IMR-90 (cell line): ENCODE measurements at regions not wholly inside any gene's neighbourhood (a gene's known extent, or its start where the extent isn't known, plus 50 kb on each side); places are given as distances from the start of the nearest gene placed in this dataset.

Experiments used
- ATAC-seq: fragments of 200-7000 bp; cut with Tn5 transposase; 2 replicates; pipeline ENCODE4 v1.9.1; 2020; ENCODE audit warnings: low read depth, mild to moderate bottlenecking, moderate library complexity
- BruUV-seq: library from RNA; stranded (reverse); fragments of 400-500 nt; replicated peaks from 2 replicates; lab custom pipeline; 2021; lab: Mats Ljungman, UMichigan
- CTCF ChIA-PET: fragments of 300-600 bp; formaldehyde crosslinking; extraction: SDS; loops from one replicate; lab custom pipeline; 2021; ENCODE audit warnings: antibody characterized with exemption; lab: Yijun Ruan, JAX
- POLR2A ChIA-PET: fragments of 300-600 bp; sonication (Branson Sonifier 250); formaldehyde crosslinking; loops from one replicate; lab custom pipeline; 2022; ENCODE audit warnings: antibody characterized with exemption; ENCODE audit not compliant: unreplicated experiment; lab: Charles Lee
- DNase-seq: peaks from one replicate; pipeline ENCODE4 v3.0.0; 2013
- H2AFZ ChIP-seq: replicated peaks from 2 replicates; pipeline ENCODE3; 2013; ENCODE audit warnings: low read length, mild to moderate bottlenecking; ENCODE audit not compliant: poor library complexity
- H2AK5ac ChIP-seq: 2 replicates; pipeline ENCODE4 v1.6.1; 2013; ENCODE audit warnings: low read depth, low read length, inconsistent platforms
- H2AK9ac ChIP-seq: replicated peaks from 2 replicates; pipeline ENCODE3; 2013; ENCODE audit warnings: mild to moderate bottlenecking, low read depth, low read length, moderate library complexity; ENCODE audit not compliant: poor library complexity
- H2BK120ac ChIP-seq: 2 replicates; pipeline ENCODE4 v1.6.1; 2013; ENCODE audit warnings: low read depth, low read length, inconsistent platforms
- H2BK15ac ChIP-seq: 3 replicates; pipeline ENCODE4 v1.6.1; 2013; ENCODE audit warnings: low read depth, low read length, inconsistent platforms
- H2BK20ac ChIP-seq: 2 replicates; pipeline ENCODE4 v1.6.1; 2013; ENCODE audit warnings: low read depth, mild to moderate bottlenecking, inconsistent platforms, low read length, moderate library complexity
- H2BK5ac ChIP-seq: 2 replicates; pipeline ENCODE4 v1.6.1; 2013; ENCODE audit warnings: mild to moderate bottlenecking, low read depth, low read length, inconsistent platforms; ENCODE audit not compliant: poor library complexity, severe bottlenecking
- H3K14ac ChIP-seq: replicated peaks from 2 replicates; pipeline ENCODE4 v1.6.1; 2013; ENCODE audit warnings: low read depth, low read length, inconsistent platforms
- H3K18ac ChIP-seq: 2 replicates; pipeline ENCODE4 v1.6.1; 2013; ENCODE audit warnings: low read depth, low read length, control low read depth
- H3K23ac ChIP-seq: 2 replicates; pipeline ENCODE4 v1.6.1; 2013; ENCODE audit warnings: low read depth, low read length, inconsistent platforms
- H3K27ac ChIP-seq: 2 replicates; pipeline ENCODE4 v1.5.1; 2013; ENCODE audit warnings: mild to moderate bottlenecking, control low read depth, low read length; ENCODE audit not compliant: insufficient read depth
- H3K27me3 ChIP-seq: 2 replicates; pipeline ENCODE4 v1.6.1; 2013; ENCODE audit warnings: low read length; ENCODE audit not compliant: control insufficient read depth, insufficient read depth
- H3K36me3 ChIP-seq: 2 replicates; pipeline ENCODE4 v1.6.1; 2013; ENCODE audit warnings: low read length, mixed read lengths; ENCODE audit not compliant: control insufficient read depth, insufficient read depth
- H3K4ac ChIP-seq: 2 replicates; pipeline ENCODE4 v1.6.1; 2013; ENCODE audit warnings: low read depth, low read length, inconsistent platforms
- H3K4me1 ChIP-seq: 2 replicates; pipeline ENCODE4 v1.6.1; 2013; ENCODE audit warnings: low read length, mixed read lengths; ENCODE audit not compliant: control insufficient read depth, insufficient read depth
- H3K4me2 ChIP-seq: 2 replicates; pipeline ENCODE4 v1.6.1; 2013; ENCODE audit warnings: low read depth, mild to moderate bottlenecking, control low read depth, low read length, moderate library complexity
- H3K4me3 ChIP-seq: 2 replicates; pipeline ENCODE4 v1.5.1; 2013; ENCODE audit warnings: low read depth, mild to moderate bottlenecking, control low read depth, low read length, moderate library complexity; ENCODE audit not compliant: insufficient read depth
- H3K56ac ChIP-seq: 2 replicates; pipeline ENCODE4 v1.6.1; 2013; ENCODE audit warnings: low read length, inconsistent platforms; ENCODE audit not compliant: insufficient read depth; ENCODE audit errors: extremely low read depth
- H3K79me1 ChIP-seq, 2 experiments: 2 replicates each; pipeline ENCODE4 v1.6.1; 2013; ENCODE audit warnings: low read length in 2 of 2, inconsistent platforms in 1 of 2, low read depth in 1 of 2
- H3K9ac ChIP-seq: 2 replicates; pipeline ENCODE4 v1.6.1; 2013; ENCODE audit warnings: low read depth, low read length, control low read depth
- H3K9me1 ChIP-seq: 2 replicates; pipeline ENCODE4 v1.6.1; 2013; ENCODE audit warnings: low read length, inconsistent platforms; ENCODE audit not compliant: insufficient read depth
- H3K9me3 ChIP-seq: 2 replicates; pipeline ENCODE4 v1.6.1; 2013; ENCODE audit warnings: low read length; ENCODE audit not compliant: control insufficient read depth, insufficient read depth
- H4K20me1 ChIP-seq: 2 replicates; pipeline ENCODE4 v1.6.1; 2013; ENCODE audit warnings: low read length, inconsistent platforms; ENCODE audit not compliant: insufficient read depth
- H4K5ac ChIP-seq: 2 replicates; pipeline ENCODE4 v1.6.1; 2013; ENCODE audit warnings: mild to moderate bottlenecking, low read depth, low read length, control low read depth
- H4K8ac ChIP-seq, 2 experiments: 2 replicates each; pipeline ENCODE4 v1.6.1; 2013; ENCODE audit warnings: low read depth in 2 of 2, low read length in 2 of 2, control low read depth in 1 of 2, inconsistent platforms in 1 of 2
- H4K91ac ChIP-seq: 2 replicates; pipeline ENCODE4 v1.6.1; 2013; ENCODE audit warnings: low read depth, low read length, inconsistent platforms; ENCODE audit not compliant: insufficient read depth
- BHLHE40 ChIP-seq: fragments of 150-350 bp; IDR thresholded peaks from 2 replicates; pipeline ENCODE4 v1.6.1; 2016; ENCODE audit warnings: mild to moderate bottlenecking, low read depth, low read length
- CEBPB ChIP-seq: IDR thresholded peaks from 2 replicates; pipeline ENCODE4 v1.6.1; 2012; ENCODE audit warnings: low read depth, low read length, improper control_type of control experiment
- CHD1 ChIP-seq: IDR thresholded peaks from 2 replicates; pipeline ENCODE4 v1.6.1; 2012; ENCODE audit warnings: low read depth, low read length, improper control_type of control experiment
- FOS ChIP-seq: fragments of 150-350 bp; IDR thresholded peaks from 2 replicates; pipeline ENCODE4 v1.6.1; 2016; ENCODE audit warnings: low read depth, low read length
- MAFK ChIP-seq: IDR thresholded peaks from 2 replicates; pipeline ENCODE4 v1.6.1; 2012; ENCODE audit warnings: low read depth, low read length, improper control_type of control experiment
- MAZ ChIP-seq: IDR thresholded peaks from 2 replicates; pipeline ENCODE4 v1.6.1; 2012; ENCODE audit warnings: low read depth, mild to moderate bottlenecking, low read length, improper control_type of control experiment, moderate library complexity, borderline replicate concordance
- MXI1 ChIP-seq: IDR thresholded peaks from 2 replicates; pipeline ENCODE4 v1.6.1; 2012; ENCODE audit warnings: low read depth, mild to moderate bottlenecking, low read length, moderate library complexity, borderline replicate concordance
- NFE2L2 ChIP-seq: fragments of 150-350 bp; IDR thresholded peaks from 2 replicates; pipeline ENCODE4 v1.6.1; 2016; ENCODE audit warnings: low read depth, mild to moderate bottlenecking, low read length
- POLR2A ChIP-seq: IDR thresholded peaks from 2 replicates; pipeline ENCODE4 v1.6.1; 2012; ENCODE audit warnings: mild to moderate bottlenecking, low read depth, low read length
- RAD21 ChIP-seq: IDR thresholded peaks from 2 replicates; pipeline ENCODE4 v1.6.1; 2012; ENCODE audit warnings: low read length, improper control_type of control experiment
- RCOR1 ChIP-seq: IDR thresholded peaks from 2 replicates; pipeline ENCODE4 v1.6.1; 2012; ENCODE audit warnings: mild to moderate bottlenecking, low read length, improper control_type of control experiment; ENCODE audit not compliant: insufficient replicate concordance
- RFX5 ChIP-seq: IDR thresholded peaks from 2 replicates; pipeline ENCODE4 v1.8.0; 2012; ENCODE audit warnings: low read depth, mild to moderate bottlenecking, low read length, moderate library complexity
- SMC3 ChIP-seq: fragments of 150-350 bp; IDR thresholded peaks from 2 replicates; pipeline ENCODE4 v1.6.1; 2016; ENCODE audit warnings: low read depth, mild to moderate bottlenecking, antibody characterized with exemption, low read length, moderate library complexity
- WGBS, 2 experiments: methylation state at CpG; one replicate each; pipeline versions ENCODE4 v1.1.5 to v1.1.7; 2013; ENCODE audit warnings: missing lambda C conversion rate in 2 of 2; ENCODE audit not compliant: insufficient read length in 1 of 2; ENCODE audit errors: extremely low coverage in 2 of 2; 5-methylcytosine and 5-hydroxymethylcytosine counted together
- dilution Hi-C: fragments of 300-500 bp; cut with HindIII; formaldehyde crosslinking; loops from one replicate; pipeline ENCODE4 v1.14.3; 2018; ENCODE audit warnings: low sequenced_read_pairs; ENCODE audit not compliant: unreplicated experiment
- in situ Hi-C: fragments of 300-500 bp; cut with MboI; formaldehyde crosslinking; loops from 3 replicates; pipeline ENCODE4 v1.14.3; 2019; ENCODE audit warnings: low sequenced_read_pairs, inconsistent platforms, mixed read lengths
- intact Hi-C: fragments of 100-400 bp; cut with micrococcal nuclease; formaldehyde crosslinking; loops from 2 replicates; pipeline ENCODE4 v1.10.0; 2022
- TF ChIP-seq, protein P1 (sequence below): fragments of 150-350 bp; IDR thresholded peaks from 2 replicates; pipeline ENCODE4 v1.6.1; 2016; ENCODE audit warnings: low read depth, mild to moderate bottlenecking, low read length, moderate library complexity, borderline replicate concordance
- TF ChIP-seq, protein P2 (sequence below): conservative IDR thresholded peaks from 2 replicates; pipeline ENCODE4 v1.5.1; 2012; ENCODE audit warnings: mild to moderate bottlenecking, low read depth, low read length, improper control_type of control experiment
- TF ChIP-seq, protein P3 (sequence below): fragments of 150-350 bp; IDR thresholded peaks from 2 replicates; pipeline ENCODE4 v1.6.1; 2017; ENCODE audit warnings: mild to moderate bottlenecking, antibody characterized with exemption, low read length, low read depth

DNA sequence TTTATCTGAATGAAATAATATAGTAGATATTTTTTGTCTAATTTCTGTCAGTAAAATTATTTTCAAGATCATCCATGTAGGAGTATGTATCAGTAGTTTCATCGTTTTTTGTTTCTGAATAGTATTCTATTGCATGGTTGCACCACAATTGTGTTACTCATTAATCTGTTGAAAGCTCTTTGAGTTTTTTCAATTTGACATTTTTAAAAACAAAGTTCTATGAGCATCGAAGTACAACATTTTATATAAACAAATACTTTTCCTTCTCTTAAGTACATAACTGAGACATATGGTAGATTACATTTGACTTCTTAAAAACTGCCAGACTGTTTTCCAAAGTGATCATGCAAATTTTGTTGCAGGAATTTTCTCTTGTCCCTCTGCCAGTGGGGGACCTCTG lies 1113.1 kb upstream of the CITED2 start:
- peak overlapping the region; percentile 72; the same call in 1 of the 2 replicates for H3K14ac ChIP-seq
- no TSS peak for BruUV-seq
- dilution Hi-C loops = no loop called here
- H3K23ac ChIP-seq = no peak overlapping the region
- no peak overlapping the region for H3K4me3 ChIP-seq
- peak overlapping the region; percentile 33; the same call in 1 of the 3 replicates for H2BK15ac ChIP-seq
- peak overlapping the region; percentile 83 for H3K18ac ChIP-seq
- H4K5ac ChIP-seq = peak overlapping the region; percentile 86
- no peak overlapping the region for H3K56ac ChIP-seq
- no CpG with 5 or more reads among the region's 2 CpGs for WGBS, 2 experiments
- no peak overlapping the region for H2AK9ac ChIP-seq
- no peaks in the 10 kb centered on the region for H3K36me3 ChIP-seq
- POLR2A ChIA-PET = no interaction called here
- DNase-seq (no peak), ATAC-seq (no peak)
- H2AFZ ChIP-seq = no peak overlapping the region
- no peaks in the 10 kb centered on the region for H3K79me1 ChIP-seq
- peak overlapping the region; percentile 64 for H3K27ac ChIP-seq
- peak overlapping the region; percentile 85; the same call in 1 of the 2 replicates for H4K91ac ChIP-seq
- peak overlapping the region; percentile 67 for H3K4ac ChIP-seq
- H3K9me3 ChIP-seq = peaks cover 6% of the 10 kb centered on the region
- H4K8ac ChIP-seq = peak overlapping the region; percentile 41 to 72; a peak in 2 of 4 replicates
- H3K9me1 ChIP-seq = no peaks in the 10 kb centered on the region; the same call in none of the 2 replicates
- H2BK20ac ChIP-seq = peak overlapping the region; percentile 81
- in situ Hi-C loops = no loop called here
- peak overlapping the region; percentile 75; the same call in 1 of the 2 replicates for H2AK5ac ChIP-seq
- H2BK120ac ChIP-seq = peak overlapping the region; percentile 91
- no peak overlapping the region for H3K9ac ChIP-seq
- no peaks in the 10 kb centered on the region for H4K20me1 ChIP-seq
- peaks cover 9% of the 10 kb centered on the region for H3K4me1 ChIP-seq
- TF ChIP-seq MAFK (no peak), MXI1 (no peak), RAD21 (no peak), SMC3 (no peak), CHD1 (no peak), BHLHE40 (no peak), CEBPB (no peak), RFX5 (no peak), RCOR1 (no peak), NFE2L2 (no peak), MAZ (no peak), POLR2A (no peak), FOS (no peak)
- TF ChIP-seq, protein P1, sequence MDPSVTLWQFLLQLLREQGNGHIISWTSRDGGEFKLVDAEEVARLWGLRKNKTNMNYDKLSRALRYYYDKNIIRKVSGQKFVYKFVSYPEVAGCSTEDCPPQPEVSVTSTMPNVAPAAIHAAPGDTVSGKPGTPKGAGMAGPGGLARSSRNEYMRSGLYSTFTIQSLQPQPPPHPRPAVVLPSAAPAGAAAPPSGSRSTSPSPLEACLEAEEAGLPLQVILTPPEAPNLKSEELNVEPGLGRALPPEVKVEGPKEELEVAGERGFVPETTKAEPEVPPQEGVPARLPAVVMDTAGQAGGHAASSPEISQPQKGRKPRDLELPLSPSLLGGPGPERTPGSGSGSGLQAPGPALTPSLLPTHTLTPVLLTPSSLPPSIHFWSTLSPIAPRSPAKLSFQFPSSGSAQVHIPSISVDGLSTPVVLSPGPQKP = no peak
- TF ChIP-seq, protein P2, sequence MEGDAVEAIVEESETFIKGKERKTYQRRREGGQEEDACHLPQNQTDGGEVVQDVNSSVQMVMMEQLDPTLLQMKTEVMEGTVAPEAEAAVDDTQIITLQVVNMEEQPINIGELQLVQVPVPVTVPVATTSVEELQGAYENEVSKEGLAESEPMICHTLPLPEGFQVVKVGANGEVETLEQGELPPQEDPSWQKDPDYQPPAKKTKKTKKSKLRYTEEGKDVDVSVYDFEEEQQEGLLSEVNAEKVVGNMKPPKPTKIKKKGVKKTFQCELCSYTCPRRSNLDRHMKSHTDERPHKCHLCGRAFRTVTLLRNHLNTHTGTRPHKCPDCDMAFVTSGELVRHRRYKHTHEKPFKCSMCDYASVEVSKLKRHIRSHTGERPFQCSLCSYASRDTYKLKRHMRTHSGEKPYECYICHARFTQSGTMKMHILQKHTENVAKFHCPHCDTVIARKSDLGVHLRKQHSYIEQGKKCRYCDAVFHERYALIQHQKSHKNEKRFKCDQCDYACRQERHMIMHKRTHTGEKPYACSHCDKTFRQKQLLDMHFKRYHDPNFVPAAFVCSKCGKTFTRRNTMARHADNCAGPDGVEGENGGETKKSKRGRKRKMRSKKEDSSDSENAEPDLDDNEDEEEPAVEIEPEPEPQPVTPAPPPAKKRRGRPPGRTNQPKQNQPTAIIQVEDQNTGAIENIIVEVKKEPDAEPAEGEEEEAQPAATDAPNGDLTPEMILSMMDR = no peak
- TF ChIP-seq, protein P3, sequence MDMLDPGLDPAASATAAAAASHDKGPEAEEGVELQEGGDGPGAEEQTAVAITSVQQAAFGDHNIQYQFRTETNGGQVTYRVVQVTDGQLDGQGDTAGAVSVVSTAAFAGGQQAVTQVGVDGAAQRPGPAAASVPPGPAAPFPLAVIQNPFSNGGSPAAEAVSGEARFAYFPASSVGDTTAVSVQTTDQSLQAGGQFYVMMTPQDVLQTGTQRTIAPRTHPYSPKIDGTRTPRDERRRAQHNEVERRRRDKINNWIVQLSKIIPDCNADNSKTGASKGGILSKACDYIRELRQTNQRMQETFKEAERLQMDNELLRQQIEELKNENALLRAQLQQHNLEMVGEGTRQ = no peak
- H3K4me2 ChIP-seq = no peak overlapping the region
- CTCF ChIA-PET = no interaction called here
- peak overlapping the region; percentile 90 for H2BK5ac ChIP-seq
- H3K27me3 ChIP-seq = no peaks in the 10 kb centered on the region
- intact Hi-C loops = loop anchor here (5.0 kb wide), 1 partner anchor 900 kb away; no protein-coding TSS in a partner anchor
